CD4-positive, alpha-beta T cell treated with Interleukin-6 for 4 hours (primary cell): ENCODE measurements at regions not wholly inside any gene's neighbourhood (a gene's known extent, or its start where the extent isn't known, plus 50 kb on each side); places are given as distances from the start of the nearest gene placed in this dataset.

ENCODE experiments used
- DNase-seq: peaks from one replicate; pipeline ENCODE4 v3.0.0-alpha.2; 2020; ENCODE audit warnings: mixed read lengths

GRCh38 chr5:124459984-124460383 lies 286.5 kb downstream of the ZNF608 start:
- DNase-seq: no peak

- DNase-seq: no peak
These were observed 288.5 kb downstream of the ZNF608 start for GRCh38 chr5:124457901-124458300.

DNA sequence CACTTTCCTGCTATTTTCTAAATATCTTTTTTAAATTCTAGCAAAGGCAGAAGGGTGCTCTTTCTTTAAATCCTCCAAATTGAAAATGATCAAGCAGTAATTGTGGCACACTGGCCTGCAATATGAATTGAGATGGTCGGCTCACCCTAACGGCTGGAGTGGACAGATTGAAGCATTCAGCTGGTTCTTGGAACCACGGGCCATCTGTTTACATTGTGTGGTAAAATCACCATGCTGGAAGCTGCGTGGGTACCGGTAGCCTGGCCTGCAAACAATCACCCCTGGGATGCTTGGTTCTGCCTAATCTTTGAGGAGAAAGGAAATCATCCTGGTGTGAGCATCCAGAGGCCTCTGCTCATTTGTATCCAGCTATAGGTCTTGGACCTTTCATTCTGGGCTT lies 289.3 kb downstream of the ZNF608 start:
- DNase-seq: no peak

DNA sequence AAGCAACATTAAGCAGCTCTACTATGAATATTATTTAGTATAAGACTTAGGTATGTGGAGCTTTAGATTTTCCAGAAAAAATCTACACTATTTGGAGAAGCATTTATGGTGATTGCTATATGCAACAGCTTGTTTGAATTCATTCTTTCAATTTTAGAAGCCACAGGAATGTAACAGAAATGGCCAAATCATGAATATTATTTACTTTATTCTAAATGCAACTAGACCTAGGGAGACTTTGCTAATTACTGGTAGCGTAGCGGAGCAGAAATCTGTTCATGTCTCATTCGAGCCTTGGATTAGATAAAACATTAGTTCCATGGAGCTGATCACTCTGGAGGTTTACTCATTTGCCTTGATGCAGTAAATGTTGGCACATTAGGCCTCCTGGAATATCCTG lies 290.2 kb downstream of the ZNF608 start:
- DNase-seq: no peak

- no peak for DNase-seq
These were observed 292.4 kb downstream of the ZNF608 start for GRCh38 chr5:124454081-124454480.

DNA sequence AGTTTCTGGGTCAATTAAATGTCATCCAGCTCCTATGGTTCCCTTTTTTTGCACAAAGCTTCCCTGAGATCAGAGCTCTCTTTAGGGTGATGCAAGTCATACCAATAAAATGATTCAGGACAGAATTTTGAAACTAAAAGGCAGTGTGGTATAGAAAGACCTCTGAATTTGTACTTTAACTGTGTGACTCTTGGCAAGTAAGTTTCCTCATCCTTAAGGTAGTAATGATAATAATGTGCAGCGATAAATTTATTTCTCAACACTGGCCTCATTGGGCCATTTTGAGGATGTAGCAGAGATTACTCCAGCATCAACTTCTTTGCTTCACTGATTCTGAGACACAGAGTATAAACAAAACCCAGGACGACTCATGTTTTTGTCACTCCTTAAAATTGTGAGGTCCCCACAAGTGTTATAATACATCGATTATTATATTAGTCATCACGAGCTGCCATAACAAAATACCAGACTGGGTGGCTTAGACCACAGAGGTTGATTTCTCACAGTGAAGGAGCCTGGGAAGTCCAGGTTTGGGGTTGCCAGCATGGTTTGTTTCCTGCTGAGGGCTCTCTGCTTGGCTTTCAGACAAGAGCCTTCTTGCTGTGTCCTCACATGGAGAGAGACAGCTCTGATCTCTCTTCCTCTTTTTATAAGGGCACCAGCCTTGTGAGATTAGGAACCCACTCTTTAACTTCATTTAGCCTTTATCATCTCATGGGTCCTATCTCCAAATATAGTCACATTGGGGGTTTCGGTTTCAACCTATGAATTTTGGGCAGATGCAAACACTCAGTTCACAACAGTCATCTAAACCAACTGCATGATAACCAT lies 293.0 kb downstream of the ZNF608 start:
- no peak for DNase-seq

- DNase-seq: no peak
These were observed 294.0 kb downstream of the ZNF608 start for GRCh38 chr5:124452412-124452811.

GRCh38 chr5:124451721-124452383 lies 294.6 kb downstream of the ZNF608 start:
- DNase-seq: no peak

- no peak for DNase-seq
These were observed 300.3 kb downstream of the ZNF608 start for GRCh38 chr5:124446120-124446519.

DNA sequence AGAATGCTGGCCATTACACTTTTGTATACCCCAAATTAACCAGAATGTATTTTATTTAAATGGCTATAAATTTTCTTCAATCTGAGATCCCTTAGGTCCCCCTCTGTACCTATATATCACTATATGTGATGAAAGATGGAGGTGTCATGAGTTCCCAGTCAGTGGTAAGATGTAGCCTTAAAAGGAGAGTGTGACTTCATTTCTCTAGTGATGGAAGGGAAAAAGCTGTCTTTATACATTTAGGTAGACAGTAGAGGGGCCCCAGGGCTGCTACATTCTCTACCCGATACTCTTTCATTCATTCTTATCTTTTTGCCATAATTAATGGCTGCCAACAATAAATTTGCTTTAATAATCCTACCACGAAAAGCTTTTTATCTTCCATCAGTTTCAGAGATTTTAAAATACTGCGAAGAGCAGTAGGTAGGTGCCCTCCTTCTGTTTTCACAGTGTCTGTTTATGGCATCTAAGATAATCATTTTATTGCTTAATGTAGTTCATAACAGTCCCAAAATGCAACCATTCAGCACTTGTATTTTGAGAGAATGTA lies 301.3 kb downstream of the ZNF608 start:
- DNase-seq: no peak

DNA sequence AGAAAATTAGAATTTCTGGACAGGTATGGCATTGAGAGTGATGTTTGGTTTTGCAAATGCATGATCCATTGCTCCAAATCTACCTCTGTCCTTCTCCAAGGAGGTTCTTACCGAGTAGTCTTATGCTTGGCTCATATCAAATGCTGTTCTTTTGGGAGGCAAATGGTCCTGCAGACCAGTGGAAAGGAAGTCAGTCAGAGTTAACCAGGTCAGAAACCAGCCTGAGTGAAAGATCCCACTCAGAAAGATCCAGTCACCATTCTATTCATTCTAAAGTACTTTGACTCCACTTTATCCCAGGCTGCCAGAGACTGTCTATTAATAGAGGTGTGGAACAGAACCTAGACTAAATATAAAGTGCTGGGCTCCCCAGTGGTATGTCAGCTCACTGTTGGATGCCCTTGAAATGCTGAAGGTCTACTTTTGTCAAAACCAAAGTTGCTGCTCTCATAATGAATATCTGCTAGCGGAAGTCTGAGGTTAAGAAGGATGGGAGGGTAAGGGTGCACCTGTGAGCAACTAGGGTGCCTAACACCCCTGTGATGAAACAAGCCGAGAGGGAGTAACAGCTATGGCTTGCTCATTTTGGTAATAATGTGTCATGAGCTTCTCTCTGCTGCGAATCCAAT lies 302.2 kb downstream of the ZNF608 start:
- no peak for DNase-seq

DNA sequence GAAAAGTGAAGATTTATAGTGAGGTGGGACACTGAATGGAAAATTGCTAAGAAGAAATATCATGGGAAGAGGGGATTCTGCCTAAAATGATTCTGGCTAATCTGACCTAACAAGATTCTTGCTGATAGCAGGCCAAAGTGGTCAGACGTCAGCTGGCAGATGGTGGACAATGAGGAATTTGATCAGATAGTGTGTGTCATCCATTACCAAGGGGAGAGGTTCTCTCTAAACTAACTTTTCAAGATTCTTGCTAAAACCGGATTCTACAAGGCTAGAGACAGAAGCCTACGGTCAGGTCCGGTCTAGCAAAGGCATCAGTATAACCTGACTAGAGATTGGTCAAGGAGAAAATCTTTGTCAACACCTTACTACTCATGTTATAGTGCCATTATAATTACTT lies 306.0 kb downstream of the ZNF608 start:
- DNase-seq: no peak

DNA sequence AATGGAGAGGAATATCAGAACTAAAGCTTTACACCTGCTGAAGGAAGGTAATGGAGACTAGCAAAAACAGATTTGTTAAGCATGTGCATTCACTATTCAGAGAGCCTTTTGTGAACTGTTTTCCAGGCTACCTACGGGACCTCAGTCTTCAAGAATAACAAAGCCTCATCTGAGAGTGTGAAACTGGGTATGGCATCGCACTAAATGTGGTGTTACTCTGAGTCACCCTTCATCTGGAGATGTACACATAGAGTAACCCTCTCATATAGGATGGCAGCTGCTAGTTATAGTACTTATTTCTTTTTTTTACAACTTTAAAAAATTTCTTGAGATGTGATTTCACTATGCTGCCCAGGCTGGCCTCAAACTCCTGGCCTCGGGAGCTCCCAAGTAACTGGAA lies 306.8 kb downstream of the ZNF608 start:
- DNase-seq: no peak

DNA sequence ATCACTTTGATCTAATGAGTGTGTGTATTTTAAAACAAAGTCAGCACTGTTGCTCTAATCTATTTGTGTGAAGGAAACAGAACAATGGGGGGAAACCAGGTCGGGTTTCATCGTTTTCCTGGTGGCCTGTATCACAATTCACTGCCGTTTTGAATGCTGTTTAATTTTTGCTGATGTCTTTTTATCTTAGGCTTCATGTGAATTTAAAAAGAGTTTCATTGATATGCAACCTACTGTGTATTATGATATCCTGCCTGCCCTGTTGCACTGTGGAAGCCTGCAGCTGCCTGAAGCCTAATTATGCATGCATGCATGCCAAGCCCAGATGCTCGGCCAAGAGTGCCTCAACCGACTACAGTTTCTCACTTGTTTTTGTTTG lies 307.5 kb downstream of the ZNF608 start:
- DNase-seq: no peak

GRCh38 chr5:124438026-124438902 lies 308.2 kb downstream of the ZNF608 start:
- no peak for DNase-seq

GRCh38 chr5:124436294-124436693 lies 310.1 kb downstream of the ZNF608 start:
- DNase-seq: no peak

DNA sequence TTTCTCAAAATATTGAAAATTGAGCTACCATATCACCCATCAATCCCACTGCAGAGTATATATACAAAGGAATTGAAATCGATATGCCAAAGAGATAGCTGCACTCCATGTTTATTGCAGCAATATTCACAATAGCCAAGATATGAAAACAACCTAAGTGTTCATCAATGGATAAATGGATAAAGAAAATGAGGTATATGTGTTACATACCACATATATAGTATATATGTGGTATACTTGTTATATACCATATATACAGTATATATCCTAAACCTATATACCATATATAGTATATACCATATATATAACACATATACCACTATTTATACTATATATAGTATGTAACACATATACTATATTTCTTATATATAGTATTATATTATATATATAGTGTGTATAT lies 313.3 kb downstream of the ZNF608 start:
- no peak for DNase-seq

DNA sequence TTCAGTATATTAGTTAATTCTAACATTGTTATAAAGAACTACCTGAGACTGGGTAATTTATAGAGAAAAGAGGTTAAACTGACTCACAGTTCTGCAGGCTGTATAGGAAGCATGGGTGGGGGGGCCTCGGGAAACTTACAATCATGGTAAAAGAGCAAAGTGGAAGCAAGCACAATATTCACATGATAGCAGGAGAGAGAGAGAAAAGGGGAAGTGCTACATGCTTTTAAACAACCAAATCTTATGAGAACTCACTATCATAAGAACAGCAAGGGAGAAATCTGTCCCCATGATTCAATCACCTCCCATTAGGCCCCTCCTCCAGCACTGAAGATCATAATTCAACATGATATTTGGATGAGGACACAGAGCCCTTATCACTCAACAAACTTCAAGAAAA lies 324.9 kb downstream of the ZNF608 start:
- no peak for DNase-seq

DNA sequence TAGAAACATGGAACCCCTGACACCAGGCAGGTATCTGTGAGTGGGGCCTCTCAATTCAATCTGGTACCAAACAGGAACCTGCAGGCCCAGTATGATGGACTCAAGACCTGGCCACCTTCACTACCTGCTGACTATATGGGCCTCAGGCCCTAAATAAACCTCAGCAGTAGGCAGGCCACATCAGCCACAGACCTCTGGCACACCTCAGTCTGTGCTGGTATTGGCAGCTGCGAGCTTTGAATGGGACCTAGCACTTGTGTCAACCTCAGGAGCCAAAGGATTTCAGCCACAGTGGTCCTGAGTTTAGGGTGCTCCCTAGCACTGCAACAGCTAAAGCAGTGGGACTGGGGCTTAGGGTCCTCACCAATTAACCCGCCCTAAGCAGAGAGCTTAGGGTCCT lies 325.5 kb downstream of the ZNF608 start:
- DNase-seq: no peak

DNA sequence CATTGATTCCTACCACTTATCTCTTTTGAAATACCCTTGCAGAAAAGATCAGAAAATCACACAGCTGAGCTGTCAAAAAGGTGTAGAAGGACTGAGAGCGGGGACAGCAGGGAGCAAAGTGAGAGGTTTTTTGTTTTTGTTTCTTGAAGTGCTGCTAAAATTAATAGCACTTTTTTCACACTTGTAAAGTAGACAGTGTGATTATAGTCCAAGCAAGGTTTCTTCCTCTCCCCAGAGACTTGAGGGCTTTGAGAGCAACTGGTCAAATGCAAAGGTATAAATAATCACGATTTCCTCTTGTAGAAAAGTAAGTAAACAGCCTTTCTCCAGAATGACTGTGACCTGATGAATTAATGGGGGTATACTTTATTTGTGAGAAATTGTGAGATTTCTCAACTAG lies 326.9 kb downstream of the ZNF608 start:
- DNase-seq: no peak

GRCh38 chr5:124418390-124418789 lies 328.0 kb downstream of the ZNF608 start:
- no peak for DNase-seq

GRCh38 chr5:124417196-124417595 lies 329.2 kb downstream of the ZNF608 start:
- no peak for DNase-seq

GRCh38 chr5:124416627-124417026 lies 329.8 kb downstream of the ZNF608 start:
- DNase-seq: no peak
